ENCODE measurements at regions not wholly inside any gene's neighbourhood (a gene's known extent, or its start where the extent isn't known, plus 50 kb on each side); places are given as distances from the start of the nearest gene placed in this dataset.
"Not testable (repeated sequence)": the region's sequence is repeated elsewhere in the genome, so short reads cannot be mapped to it uniquely, and the experiment has no call there.

GRCh38 chr5:105054406-105054805, 1491.8 kb upstream of the NUDT12 start:
- H3K36me3 ChIP-seq (ENCODE audit: control insufficient read depth in 2 of 2, insufficient read depth in 1 of 2, low read length in 2 of 2): no peaks in the 10 kb centered on the region
- no peak overlapping the region for H3K4me3 ChIP-seq (ENCODE audit: low read depth, low read length)
- TF ChIP-seq ZNF558 (tag by site-specific recombination; IDR thresholded peaks at IDR 0.05): no peak
- TF ChIP-seq ZBTB10 (tag by site-specific recombination; IDR thresholded peaks at IDR 0.05): no peak
- no peak for TF ChIP-seq ZNF184 (tag by site-specific recombination; IDR thresholded peaks at IDR 0.05)
- no peak for TF ChIP-seq ZFHX2 (tag by site-specific recombination; conservative IDR thresholded peaks at IDR 0.05)
- no peak for TF ChIP-seq KLF1 (tag by site-specific recombination; IDR thresholded peaks at IDR 0.05)
- no peak for TF ChIP-seq ZNF830 (tag by site-specific recombination; IDR thresholded peaks at IDR 0.05; ENCODE audit: low read depth)
- TF ChIP-seq ZNF280C (tag by site-specific recombination; IDR thresholded peaks at IDR 0.05): no peak
- no peak for TF ChIP-seq ZNF169 (tag by site-specific recombination; IDR thresholded peaks at IDR 0.05)
- TF ChIP-seq ZNF19 (tag by site-specific recombination; IDR thresholded peaks at IDR 0.05; ENCODE audit: low read depth): no peak
- no peak for TF ChIP-seq ZSCAN30 (tag by site-specific recombination; IDR thresholded peaks at IDR 0.05)
- TF ChIP-seq REST (tag by site-specific recombination; IDR thresholded peaks at IDR 0.05): no peak
- no peak for TF ChIP-seq ZBTB17 (tag by site-specific recombination; IDR thresholded peaks at IDR 0.05)
- H3K27ac ChIP-seq (ENCODE audit: extremely low read depth, low read depth, low read length): no peak overlapping the region
- H3K9me3 ChIP-seq (ENCODE audit: control insufficient read depth, insufficient read depth, low read depth, low read length): no peaks in the 10 kb centered on the region
- no peaks in the 10 kb centered on the region for H3K4me1 ChIP-seq (ENCODE audit: control insufficient read depth, insufficient read depth, low read length)
- ChIA-PET CTCF (no interaction called here), POLR2A (no interaction called here)

- Histone ChIP-seq H3K4me3 (ENCODE audit: low read depth, low read length) (no peak overlapping the region), H3K4me1 (ENCODE audit: control insufficient read depth, insufficient read depth, low read length) (no peaks in the 10 kb centered on the region), H3K36me3 (ENCODE audit: control insufficient read depth in 2 of 2, insufficient read depth in 1 of 2, low read length in 2 of 2) (no peaks in the 10 kb centered on the region), H3K27ac (ENCODE audit: extremely low read depth, low read depth, low read length) (no peak overlapping the region), H3K9me3 (ENCODE audit: control insufficient read depth, insufficient read depth, low read depth, low read length) (no peaks in the 10 kb centered on the region)
- CTCF ChIA-PET: no interaction called here
- TF ChIP-seq BCL11A (tag by site-specific recombination; IDR thresholded peaks at IDR 0.05; ENCODE audit: low read depth) (no peak), ZNF426 (tag by site-specific recombination; IDR thresholded peaks at IDR 0.05) (no peak)
- POLR2A ChIA-PET: no interaction called here
Measured at GRCh38 chr5:105042623-105043022, 1480.0 kb upstream of the NUDT12 start.

GRCh38 chr5:105036814-105037213, 1474.2 kb upstream of the NUDT12 start:
- H3K9me3 ChIP-seq (ENCODE audit: control insufficient read depth, insufficient read depth, low read depth, low read length); H3K27ac ChIP-seq (ENCODE audit: extremely low read depth, low read depth, low read length); CTCF ChIA-PET; H3K4me3 ChIP-seq (ENCODE audit: low read depth, low read length); H3K36me3 ChIP-seq (ENCODE audit: control insufficient read depth in 2 of 2, insufficient read depth in 1 of 2, low read length in 2 of 2); POLR2A ChIA-PET; H3K4me1 ChIP-seq (ENCODE audit: control insufficient read depth, insufficient read depth, low read length): not testable (repeated sequence)
- peak; percentile 20 for TF ChIP-seq SETDB1 (IDR thresholded peaks at IDR 0.05; ENCODE audit: insufficient read length, low read length)

Measured in HEK293 (cell line).